Sigmoid colon (tissue), 4 donors: ENCODE measurements at regions not wholly inside any gene's neighbourhood (a gene's known extent, or its start where the extent isn't known, plus 50 kb on each side); places are given as distances from the start of the nearest gene placed in this dataset.

Source experiments
- EP300 ChIP-seq, 4 donors: sonication (generic); formaldehyde crosslinking; IDR thresholded peaks; one replicate each; pipeline ENCODE4 v1.6.1; 2017; ENCODE audit warnings: antibody characterized with exemption in 4 of 4
- POLR2A ChIP-seq, 2 donors: fragments of 450-650 bp; IDR thresholded peaks; one replicate each; pipeline ENCODE4 v1.6.1; 2016; ENCODE audit warnings: antibody characterized with exemption in 2 of 2, mild to moderate bottlenecking in 2 of 2, moderate library complexity in 2 of 2
- POLR2AphosphoS5 ChIP-seq, 4 donors: sonication (generic); formaldehyde crosslinking; IDR thresholded peaks; one replicate each; pipeline ENCODE4 v1.6.1; 2017; ENCODE audit warnings: antibody characterized with exemption in 4 of 4
- TF ChIP-seq, protein P1 (sequence below), 4 experiments: fragments of 450-650 bp in 3 of 4; fragments of 200-600 bp in 1 of 4; IDR thresholded peaks; one replicate each; pipeline ENCODE4 v1.5.1; 2016 to 2019; ENCODE audit warnings: antibody characterized with exemption in 4 of 4, mild to moderate bottlenecking in 3 of 4, moderate library complexity in 2 of 4

DNA sequence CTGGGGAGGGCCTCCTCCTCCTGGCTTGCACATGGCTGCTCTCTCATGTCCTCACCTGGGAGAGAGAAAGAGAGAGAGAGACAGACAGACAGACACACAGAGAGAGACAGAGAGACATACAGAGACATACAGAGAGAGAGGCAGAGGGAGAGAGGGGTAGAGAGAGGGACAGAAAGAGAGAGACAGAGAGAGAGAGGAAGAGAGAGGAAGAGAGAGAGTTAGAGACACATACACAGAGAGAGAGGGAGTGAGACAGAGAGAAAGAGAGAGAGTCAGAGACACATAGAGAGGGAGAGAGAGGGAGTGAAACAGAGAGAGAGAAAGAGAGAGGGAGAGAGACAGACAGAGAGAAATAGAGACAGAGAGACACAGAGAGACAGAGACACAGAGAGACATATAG is 103.6 kb upstream of the ESRRB start:
- TF ChIP-seq, protein P1, sequence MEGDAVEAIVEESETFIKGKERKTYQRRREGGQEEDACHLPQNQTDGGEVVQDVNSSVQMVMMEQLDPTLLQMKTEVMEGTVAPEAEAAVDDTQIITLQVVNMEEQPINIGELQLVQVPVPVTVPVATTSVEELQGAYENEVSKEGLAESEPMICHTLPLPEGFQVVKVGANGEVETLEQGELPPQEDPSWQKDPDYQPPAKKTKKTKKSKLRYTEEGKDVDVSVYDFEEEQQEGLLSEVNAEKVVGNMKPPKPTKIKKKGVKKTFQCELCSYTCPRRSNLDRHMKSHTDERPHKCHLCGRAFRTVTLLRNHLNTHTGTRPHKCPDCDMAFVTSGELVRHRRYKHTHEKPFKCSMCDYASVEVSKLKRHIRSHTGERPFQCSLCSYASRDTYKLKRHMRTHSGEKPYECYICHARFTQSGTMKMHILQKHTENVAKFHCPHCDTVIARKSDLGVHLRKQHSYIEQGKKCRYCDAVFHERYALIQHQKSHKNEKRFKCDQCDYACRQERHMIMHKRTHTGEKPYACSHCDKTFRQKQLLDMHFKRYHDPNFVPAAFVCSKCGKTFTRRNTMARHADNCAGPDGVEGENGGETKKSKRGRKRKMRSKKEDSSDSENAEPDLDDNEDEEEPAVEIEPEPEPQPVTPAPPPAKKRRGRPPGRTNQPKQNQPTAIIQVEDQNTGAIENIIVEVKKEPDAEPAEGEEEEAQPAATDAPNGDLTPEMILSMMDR (IDR thresholded peaks at IDR 0.05): no peak
- no peak for TF ChIP-seq POLR2AphosphoS5 (IDR thresholded peaks at IDR 0.05)
- TF ChIP-seq EP300 (IDR thresholded peaks at IDR 0.05): no peak
- no peak for TF ChIP-seq POLR2A (IDR thresholded peaks at IDR 0.05)
